Cerebellar nuclear complex (tissue), 1 donor: ENCODE measurements at regions not wholly inside any gene's neighbourhood (a gene's known extent, or its start where the extent isn't known, plus 50 kb on each side); places are given as distances from the start of the nearest gene placed in this dataset.

ENCODE experiments used
- DNase-seq, 2 experiments: peaks; one replicate each; lab custom pipeline; 2025; lab: John Stamatoyannopoulos, UW

DNA sequence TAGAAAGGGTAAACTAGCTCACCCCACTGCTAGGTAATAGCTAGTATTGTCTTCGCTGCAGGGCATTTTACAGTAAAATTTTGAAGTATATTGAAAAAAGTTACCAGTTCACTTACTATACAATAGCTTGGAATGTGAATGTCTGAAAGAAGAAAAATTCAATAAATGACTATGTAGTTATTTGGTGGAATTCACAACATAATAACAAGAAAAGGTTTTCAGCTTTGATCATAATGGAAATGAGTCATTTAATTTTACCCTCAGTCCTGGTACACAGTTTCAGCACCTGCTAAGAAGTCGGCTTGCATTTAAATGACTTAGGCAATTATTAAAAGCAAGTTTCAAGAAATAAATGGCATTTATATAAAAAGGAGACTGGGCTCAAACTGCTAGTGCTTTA, 90.4 kb downstream of the NUP35 start:
- DNase-seq: no peak

DNA sequence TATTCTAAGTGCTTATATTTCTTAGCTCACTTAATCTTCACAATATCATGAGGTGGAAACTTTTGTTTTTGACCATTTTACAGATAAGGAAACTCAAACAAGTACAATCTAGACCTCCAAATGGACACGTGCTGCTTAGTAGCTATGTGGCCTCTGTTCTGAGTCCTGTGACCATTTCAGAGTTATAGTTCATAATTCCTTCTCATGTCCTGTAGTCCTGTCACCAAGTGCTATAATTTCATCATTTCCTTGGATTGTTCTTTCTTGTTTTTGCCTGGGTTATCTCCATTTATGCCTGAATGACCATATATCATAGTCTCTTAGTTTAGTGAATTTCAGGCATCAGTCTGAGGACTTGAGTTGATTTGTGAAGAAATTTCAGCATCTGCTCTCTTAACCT, 91.7 kb downstream of the NUP35 start:
- no peak for DNase-seq

GRCh38 chr2:183219888-183220287, 95.6 kb downstream of the NUP35 start:
- DNase-seq: no peak

GRCh38 chr2:183222751-183223150, 98.5 kb downstream of the NUP35 start:
- DNase-seq: no peak

DNA sequence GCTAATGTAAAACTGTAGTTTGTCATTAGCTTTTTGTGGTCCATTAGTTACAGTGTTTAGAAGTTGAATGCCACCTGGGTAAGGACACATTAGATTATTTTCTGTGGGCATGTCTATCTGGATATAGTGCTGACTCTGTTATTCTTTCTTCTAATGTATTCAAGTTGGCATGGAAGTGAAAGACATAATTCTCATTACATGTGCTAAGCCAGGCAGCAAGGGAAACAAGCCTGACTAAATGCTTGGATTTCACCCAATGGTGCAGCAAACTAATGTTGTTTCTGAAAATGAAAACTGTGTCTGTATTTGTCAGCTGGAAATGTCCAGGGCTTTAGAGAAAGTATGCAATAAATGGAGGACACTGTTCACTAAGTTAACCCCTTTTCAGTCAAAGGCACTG, 100.7 kb downstream of the NUP35 start:
- DNase-seq: no peak

DNA sequence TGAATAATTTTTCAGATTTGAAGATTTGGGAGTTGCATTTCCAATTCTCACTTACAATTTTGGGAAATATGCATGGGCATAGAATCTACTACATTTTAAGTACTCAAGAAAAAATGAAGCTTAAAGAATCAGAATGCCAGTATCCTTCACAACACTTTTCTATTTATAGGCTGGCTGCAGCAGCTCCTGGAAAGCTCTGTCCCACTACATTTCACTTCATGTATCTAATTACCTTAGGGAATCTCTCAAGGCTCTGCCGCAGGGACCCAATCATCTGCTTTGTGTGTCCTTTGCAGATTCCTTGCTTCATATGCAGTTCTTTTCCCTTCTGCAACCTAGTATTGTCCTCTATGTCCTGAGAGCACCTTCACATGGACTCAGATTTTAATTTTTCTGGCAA, 102.9 kb downstream of the NUP35 start:
- DNase-seq: no peak

GRCh38 chr2:183229386-183229785, 105.1 kb downstream of the NUP35 start:
- no peak for DNase-seq

- no peak for DNase-seq
These were observed 108.1 kb downstream of the NUP35 start for GRCh38 chr2:183232161-183232865.

DNA sequence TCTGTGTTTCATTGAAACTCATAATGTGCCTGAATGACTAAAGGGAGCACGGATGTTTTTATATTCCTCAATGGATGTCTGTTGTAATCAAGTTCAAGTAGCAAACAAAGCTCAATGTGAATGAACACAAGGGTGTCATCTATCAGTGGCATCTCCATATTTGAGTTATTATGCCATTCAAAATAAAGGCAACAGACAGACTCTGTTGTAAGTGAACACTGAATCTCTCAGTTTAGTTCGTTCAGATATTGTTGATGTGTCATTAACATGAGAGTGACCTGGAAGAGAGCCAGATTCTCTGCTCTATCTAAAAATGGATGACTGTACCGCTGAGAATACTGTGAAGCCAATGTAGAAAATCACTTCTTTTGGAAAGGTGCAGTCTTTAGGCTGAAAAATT, 118.7 kb downstream of the NUP35 start:
- DNase-seq: no peak

DNA sequence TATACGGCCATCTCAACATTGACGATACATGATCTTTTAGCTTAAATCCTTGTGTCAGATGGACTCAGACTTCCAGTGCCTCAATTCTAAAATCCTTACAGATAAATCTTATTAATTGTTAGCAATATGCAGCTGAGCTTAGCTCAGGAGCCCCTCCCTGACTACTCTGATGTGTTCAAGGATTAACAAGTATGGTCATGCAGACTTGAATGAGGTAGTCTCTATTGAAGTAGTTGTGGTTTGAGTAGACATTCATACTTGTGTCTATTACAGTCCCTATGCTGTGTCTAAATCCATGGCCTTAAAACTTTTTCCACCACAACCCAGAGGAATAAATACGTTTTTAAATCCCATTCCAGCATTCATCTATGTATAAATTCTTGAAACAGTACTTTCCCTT, 119.5 kb downstream of the NUP35 start:
- DNase-seq: no peak

- peak; percentile 25 to 48 for DNase-seq
These were observed 120.1 kb downstream of the NUP35 start for GRCh38 chr2:183244300-183244844.

DNA sequence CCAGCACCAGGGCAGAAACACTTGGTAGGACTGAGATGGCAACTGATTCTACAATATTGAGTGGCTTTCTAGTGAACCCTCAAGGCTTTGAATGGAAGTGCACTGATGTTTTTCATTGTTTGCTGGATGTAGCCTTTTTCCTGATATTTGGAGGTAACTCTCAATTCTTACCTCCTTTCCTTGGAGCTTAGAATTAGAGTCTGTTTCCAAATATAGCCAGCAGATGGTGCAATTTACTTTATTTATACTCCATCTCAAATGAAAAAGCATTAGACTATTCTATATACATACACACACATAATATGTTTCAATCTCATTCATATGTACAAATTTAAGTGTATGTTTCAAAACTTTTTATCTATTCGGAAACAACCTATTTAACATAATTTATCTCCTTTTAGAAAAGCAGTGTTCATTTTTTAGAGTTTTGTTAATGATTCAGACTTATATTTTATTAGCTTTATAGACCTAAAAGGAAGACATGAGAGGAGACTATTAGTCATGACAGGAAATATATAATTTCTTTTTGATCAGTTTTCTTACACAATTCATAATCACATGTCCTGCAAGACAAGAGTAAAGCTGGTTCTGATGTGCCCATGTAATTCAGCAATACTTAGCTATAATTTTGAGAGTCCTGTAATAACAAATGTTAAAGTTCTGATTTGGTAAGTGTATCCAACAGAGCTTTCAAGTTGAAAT, 124.8 kb downstream of the NUP35 start:
- DNase-seq: no peak

GRCh38 chr2:183250061-183250460, 125.8 kb downstream of the NUP35 start:
- DNase-seq: no peak

DNA sequence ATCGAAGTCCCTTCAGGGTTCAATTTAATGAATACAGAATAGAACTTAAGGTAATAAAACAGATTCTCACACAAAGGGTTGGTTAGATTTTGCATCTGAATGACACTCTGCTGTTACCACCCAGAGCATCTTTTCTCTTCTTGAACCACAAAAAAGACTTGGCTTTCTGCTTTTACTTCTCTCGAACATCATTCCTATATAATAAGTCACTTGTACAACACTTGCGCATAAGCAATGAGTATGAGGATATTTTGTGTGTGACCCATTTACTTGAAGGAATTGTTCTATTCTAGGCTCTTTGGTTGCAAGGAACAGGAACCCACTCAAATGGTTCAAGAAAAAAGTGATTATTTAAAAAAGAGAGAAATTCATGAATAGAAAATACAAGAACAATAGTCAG, 126.2 kb downstream of the NUP35 start:
- DNase-seq: no peak

DNA sequence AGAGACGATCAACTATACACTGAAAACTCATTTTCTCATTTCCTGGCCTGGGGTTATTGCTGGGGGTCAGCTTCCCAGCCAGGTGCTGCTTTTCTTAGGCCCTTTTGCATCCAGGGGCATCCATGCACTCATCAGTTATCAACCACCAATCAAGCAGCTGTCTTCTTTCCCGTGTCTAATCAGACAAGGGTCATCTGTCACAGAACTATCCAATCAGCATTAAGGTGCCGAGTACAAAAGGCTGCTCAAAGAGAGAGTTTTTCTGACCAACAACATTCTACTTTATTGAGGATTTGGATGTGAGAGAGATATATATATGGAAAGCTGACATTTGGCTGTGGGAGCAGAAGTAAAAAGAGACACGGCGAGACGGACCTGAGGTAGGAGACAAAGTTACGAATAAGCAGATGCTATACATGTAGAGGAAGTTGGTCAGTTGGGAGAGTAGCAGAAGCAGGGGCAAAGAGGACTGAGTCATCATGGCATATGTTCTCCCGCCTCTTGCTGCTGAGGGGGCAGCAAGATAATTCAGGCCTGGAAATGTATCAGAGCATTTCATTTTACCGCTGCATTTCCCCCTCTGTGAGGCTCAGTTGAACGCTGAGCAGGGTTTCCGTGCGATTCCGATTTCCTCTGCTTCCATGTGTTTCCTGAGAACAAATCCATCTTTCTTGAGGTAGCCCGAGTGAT, 129.3 kb downstream of the NUP35 start:
- DNase-seq: no peak

GRCh38 chr2:183255411-183255810, 131.2 kb downstream of the NUP35 start:
- peak in 1 of 2 experiments; percentile 30 for DNase-seq

- no peak for DNase-seq
These were observed 135.7 kb downstream of the NUP35 start for GRCh38 chr2:183259921-183260320.

DNA sequence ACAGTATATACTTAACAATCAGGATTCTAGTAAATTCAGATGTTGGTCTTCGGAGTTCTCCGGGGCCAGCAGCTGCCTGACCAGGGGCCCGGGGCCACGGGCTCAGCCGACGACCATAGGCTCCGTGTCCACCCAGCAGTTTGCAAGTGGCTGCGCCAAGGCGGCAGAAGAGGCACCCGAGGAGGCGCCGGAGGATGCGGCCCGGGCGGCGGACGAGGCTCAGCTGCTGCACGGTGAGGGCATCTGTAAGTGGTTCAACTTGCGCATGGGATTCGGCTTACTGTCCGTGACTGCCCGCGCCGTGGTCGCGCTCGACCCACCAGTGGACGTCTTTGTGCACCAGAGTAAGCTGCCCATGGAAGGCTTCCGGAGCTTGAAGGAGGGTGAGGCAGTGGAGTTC, 136.3 kb downstream of the NUP35 start:
- DNase-seq: no peak

GRCh38 chr2:183264890-183265535, 140.8 kb downstream of the NUP35 start:
- DNase-seq: no peak

- DNase-seq: no peak
These were observed 143.0 kb downstream of the NUP35 start for GRCh38 chr2:183267148-183267827.

GRCh38 chr2:183269956-183270355, 145.7 kb downstream of the NUP35 start:
- no peak for DNase-seq

DNA sequence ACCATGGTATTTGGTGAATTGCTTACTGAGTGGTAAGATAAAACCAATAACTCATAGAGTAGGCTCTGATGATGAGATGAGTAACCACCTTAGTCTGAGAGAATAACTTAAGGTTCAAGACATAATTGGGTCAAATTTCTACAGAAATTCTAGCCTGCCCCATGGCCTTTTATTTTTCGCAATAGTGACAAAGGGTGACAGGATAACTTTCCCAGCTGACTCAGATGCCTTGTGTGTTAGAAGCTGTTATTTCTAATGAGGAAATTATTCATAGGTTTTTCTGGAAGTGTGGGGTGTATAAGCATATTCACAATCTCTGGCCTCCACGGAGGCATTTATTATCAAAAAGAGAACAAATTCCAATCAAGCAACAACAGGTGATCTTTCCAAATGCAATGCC, 159.0 kb downstream of the NUP35 start:
- no peak for DNase-seq
